GM12878 (cell line): ENCODE measurements at regions not wholly inside any gene's neighbourhood (a gene's known extent, or its start where the extent isn't known, plus 50 kb on each side); places are given as distances from the start of the nearest gene placed in this dataset.

Experiments
- ATAC-seq: fragments of 200-7000 bp; cut with Tn5 transposase; 3 replicates; pipeline ENCODE4 v1.9.1; 2020; ENCODE audit warnings: mild to moderate bottlenecking, moderate library complexity
- BruUV-seq: library from RNA; stranded (reverse); fragments of 400-500 nt; replicated peaks from 2 replicates; lab custom pipeline; 2021; lab: Mats Ljungman, UMichigan
- CTCF ChIA-PET: fragments of 300-600 bp; sonication (Branson Sonifier 250); formaldehyde crosslinking; extraction: SDS; loops from one replicate; lab custom pipeline; 2021; ENCODE audit warnings: inconsistent platforms; lab: Yijun Ruan, JAX
- POLR2A ChIA-PET: fragments of 350-600 bp; formaldehyde crosslinking; extraction: SDS; loops from one replicate; lab custom pipeline; 2021; ENCODE audit warnings: inconsistent platforms; lab: Charles Lee
- RAD21 ChIA-PET: fragments of 300-600 bp; sonication (Branson Sonifier 250); formaldehyde crosslinking; loops from one replicate; lab custom pipeline; 2023; ENCODE audit warnings: antibody characterized with exemption; ENCODE audit not compliant: unreplicated experiment; lab: Charles Lee
- SMC1A ChIA-PET: fragments of 300-600 bp; sonication (Branson Sonifier 250); formaldehyde crosslinking; loops from one replicate; lab custom pipeline; 2023; ENCODE audit not compliant: unreplicated experiment, uncharacterized antibody; lab: Charles Lee
- DNase-seq: peaks from one replicate; pipeline ENCODE4 v3.0.0-alpha.2; 2011; ENCODE audit warnings: low read depth, low spot score
- FAIRE-seq: peaks from 3 replicates; lab custom pipeline; 2011; peaks lifted over from hg19 to GRCh38; lab: Jason Lieb, UNC
- H2AFZ ChIP-seq: 2 replicates; pipeline ENCODE4 v1.6.0; 2011; ENCODE audit warnings: low read depth, low read length, control low read depth; ENCODE audit not compliant: control insufficient read depth
- H3K27ac ChIP-seq: 2 replicates; pipeline ENCODE4 v1.5.1; 2011; ENCODE audit warnings: control low read depth; ENCODE audit not compliant: control insufficient read depth, insufficient read depth
- H3K27me3 ChIP-seq, 2 experiments: replicated peaks in 1 of 2; 2 replicates each; pipeline versions ENCODE4 v1.6.0 to v1.6.1; 2011; ENCODE audit warnings: low read length in 1 of 2; ENCODE audit not compliant: control insufficient read depth in 2 of 2, insufficient read depth in 2 of 2
- H3K36me3 ChIP-seq, 2 experiments: 2 replicates each; pipeline ENCODE4 v1.5.1; 2011; ENCODE audit warnings: low read length in 1 of 2; ENCODE audit not compliant: control insufficient read depth in 2 of 2, insufficient read depth in 2 of 2
- H3K4me1 ChIP-seq: 2 replicates; pipeline ENCODE4 v1.6.1; 2011; ENCODE audit warnings: mild to moderate bottlenecking, low read length, moderate library complexity, mixed read lengths; ENCODE audit not compliant: control insufficient read depth, insufficient read depth
- H3K4me2 ChIP-seq: 2 replicates; pipeline ENCODE4 v1.6.0; 2011; ENCODE audit warnings: control low read depth; ENCODE audit not compliant: control insufficient read depth, insufficient read depth
- H3K4me3 ChIP-seq: fragments of 200-600 bp; sonication (generic); 2 replicates; pipeline ENCODE4 v1.5.1; 2016
- H3K79me2 ChIP-seq: 2 replicates; pipeline ENCODE4 v1.6.0; 2011; ENCODE audit warnings: low read length; ENCODE audit not compliant: control insufficient read depth, insufficient read depth
- H3K9ac ChIP-seq: 2 replicates; pipeline ENCODE4 v1.8.0; 2011; ENCODE audit warnings: low read length, control low read depth, mixed read lengths; ENCODE audit not compliant: control insufficient read depth, insufficient read depth
- H3K9me3 ChIP-seq: replicated peaks from 3 replicates; pipeline ENCODE4 v1.5.1; 2011; ENCODE audit warnings: mild to moderate bottlenecking, low read length; ENCODE audit not compliant: control insufficient read depth, insufficient read depth
- H4K20me1 ChIP-seq: 2 replicates; pipeline ENCODE4 v1.6.0; 2011; ENCODE audit not compliant: control insufficient read depth, insufficient read depth
- FOS ChIP-seq: IDR thresholded peaks from 3 replicates; pipeline ENCODE4 v1.6.1; 2011; ENCODE audit warnings: borderline replicate concordance; ENCODE audit not compliant: insufficient read length; ENCODE audit errors: extremely low read depth
- IKZF1 ChIP-seq: fragments of 450-650 bp; conservative IDR thresholded peaks from 2 replicates; pipeline ENCODE4 v1.6.1; 2017; ENCODE audit warnings: antibody characterized with exemption, mild to moderate bottlenecking
- IKZF2 ChIP-seq, 2 experiments: fragments of 450-650 bp; IDR thresholded peaks; 2 replicates each; pipeline ENCODE4 v1.6.1; 2017; ENCODE audit warnings: mild to moderate bottlenecking in 2 of 2, moderate library complexity in 2 of 2
- MYC ChIP-seq: IDR thresholded peaks from 2 replicates; pipeline ENCODE4 v1.6.1; 2011; ENCODE audit warnings: mild to moderate bottlenecking, low read length, moderate library complexity, inconsistent platforms; ENCODE audit not compliant: insufficient read depth, insufficient replicate concordance, insufficient read length, severe bottlenecking
- NR2F1 ChIP-seq: fragments of 450-650 bp; conservative IDR thresholded peaks from 2 replicates; pipeline ENCODE4 v1.6.1; 2017; ENCODE audit warnings: mild to moderate bottlenecking
- PAX8 ChIP-seq: fragments of 450-650 bp; IDR thresholded peaks from 2 replicates; pipeline ENCODE4 v1.6.1; 2017; ENCODE audit warnings: mild to moderate bottlenecking, moderate library complexity
- POLR2A ChIP-seq: IDR thresholded peaks from 2 replicates; pipeline ENCODE4 v1.6.1; 2011; ENCODE audit warnings: low read depth, mild to moderate bottlenecking, low read length
- SPI1 ChIP-seq: IDR thresholded peaks from 2 replicates; pipeline ENCODE4 v1.6.1; 2011; ENCODE audit warnings: low read depth, mild to moderate bottlenecking, low read length, moderate library complexity, borderline replicate concordance; ENCODE audit not compliant: insufficient read depth
- SREBF2 ChIP-seq: IDR thresholded peaks from 2 replicates; pipeline ENCODE4 v1.6.1; 2012; ENCODE audit warnings: mild to moderate bottlenecking, low read length
- WGBS: methylation state at CpG from one replicate; pipeline ENCODE4 v1.1.6; 2016; ENCODE audit warnings: low lambda C conversion rate; ENCODE audit not compliant: insufficient replicate concordance, insufficient coverage; ENCODE audit errors: missing lambda C conversion rate; 5-methylcytosine and 5-hydroxymethylcytosine counted together
- in situ Hi-C: fragments of 300-500 bp; cut with MboI; formaldehyde crosslinking; loops from 9 replicates; pipeline ENCODE4 v1.14.3; 2018; ENCODE audit warnings: mixed read lengths
- intact Hi-C: fragments of 100-400 bp; cut with micrococcal nuclease; formaldehyde crosslinking; loops from one replicate; pipeline ENCODE4 v1.14.2; 2022; ENCODE audit not compliant: unreplicated experiment
- TF ChIP-seq, protein P1 (sequence below): IDR thresholded peaks from 2 replicates; pipeline ENCODE4 v1.6.1; 2012; ENCODE audit warnings: low read depth, low read length, improper control_type of control experiment

DNA sequence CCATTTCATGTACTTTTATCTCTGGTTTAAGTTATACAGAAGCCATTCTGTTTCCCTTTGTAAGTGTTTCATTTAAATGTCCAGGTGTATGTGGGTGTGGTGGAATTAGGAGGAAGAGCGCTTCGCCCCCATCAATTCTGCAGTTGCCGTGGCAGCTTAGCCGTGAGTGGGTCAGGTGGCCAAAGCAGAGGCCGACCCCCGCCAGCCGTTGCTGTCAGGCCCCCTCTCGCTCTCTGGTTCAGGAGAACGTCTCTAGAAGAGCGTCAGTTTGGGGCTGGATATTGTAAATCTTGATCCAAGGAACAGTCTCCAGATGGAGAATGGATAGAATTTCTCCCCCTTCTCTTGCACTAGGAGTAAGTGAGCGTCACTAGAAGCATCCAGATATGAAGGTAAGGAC lies 367.4 kb downstream of the FOXA2 start (continued):
- TF ChIP-seq PAX8 (no peak), POLR2A (no peak), NR2F1 (no peak)
- TF ChIP-seq, protein P1, sequence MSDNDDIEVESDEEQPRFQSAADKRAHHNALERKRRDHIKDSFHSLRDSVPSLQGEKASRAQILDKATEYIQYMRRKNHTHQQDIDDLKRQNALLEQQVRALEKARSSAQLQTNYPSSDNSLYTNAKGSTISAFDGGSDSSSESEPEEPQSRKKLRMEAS: no peak
- TF ChIP-seq, all 136 proteins: peak for 0

DNA sequence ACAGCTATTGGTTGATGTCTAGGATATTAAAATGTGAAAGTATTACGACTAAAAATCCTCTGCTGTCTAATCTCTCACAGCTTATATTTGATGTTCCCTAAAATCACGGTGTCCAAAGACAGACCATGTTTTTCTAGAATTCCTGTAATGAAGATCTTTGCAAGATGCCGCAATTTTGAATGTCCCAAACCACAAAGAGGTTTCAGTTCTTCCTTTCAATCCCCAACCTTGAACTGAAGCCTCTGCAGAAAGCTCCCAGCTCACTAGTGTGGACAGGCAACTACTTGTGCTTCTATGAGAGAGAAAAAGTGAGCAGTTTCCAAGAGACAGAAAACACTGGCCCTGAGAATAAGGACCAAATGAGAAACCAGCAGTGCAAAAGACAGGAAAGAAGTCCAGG lies 370.1 kb downstream of the FOXA2 start:
- no TSS peak for BruUV-seq
- ChIA-PET CTCF (no interaction called here), POLR2A (interaction anchor here (0.6 to 0.7 kb wide), 2 partner anchors 19 to 25 kb away, joined by 3 read pairs; no protein-coding TSS in a partner anchor), SMC1A (interaction anchor here (1.5 to 2.3 kb wide), 3 partner anchors 10 to 28 kb away, joined by 5 to 8 read pairs (median 6); no protein-coding TSS in a partner anchor), RAD21 (interaction anchor here (1.0 to 1.4 kb wide), 2 partner anchors 18 to 28 kb away, joined by 4 read pairs; no protein-coding TSS in a partner anchor)
- H3K4me3 ChIP-seq: no peak overlapping the region
- no peak for DNase-seq
- no peaks in the 10 kb centered on the region for H3K36me3 ChIP-seq
- H3K4me1 ChIP-seq: no peaks in the 10 kb centered on the region
- ATAC-seq: peak; percentile 49
- H3K27ac ChIP-seq: no peak overlapping the region
- WGBS: 27% methylated on average over 3 of the region's 3 CpGs
- no peak overlapping the region for H3K4me2 ChIP-seq
- intact Hi-C loops (no loop called here), in situ Hi-C loops (no loop called here)
- H3K79me2 ChIP-seq: no peaks in the 10 kb centered on the region
- no peak overlapping the region for H3K9ac ChIP-seq
- FAIRE-seq: no peak
- TF ChIP-seq IKZF1: 0 out of 2 replicates have a peak, but pooled peaks have one; percentile 25
- TF ChIP-seq SPI1: peak; percentile 63; the same call in 1 of the 2 replicates
- 0 out of 4 replicates have a peak, but pooled peaks of 1 of the 2 experiments have one; percentile 26 for TF ChIP-seq IKZF2 (IDR thresholded peaks at IDR 0.05)
- TF ChIP-seq SREBF2: no peak
- no peak for TF ChIP-seq MYC
- TF ChIP-seq FOS: no peak
- H4K20me1 ChIP-seq: no peaks in the 10 kb centered on the region
- no peak overlapping the region for H2AFZ ChIP-seq
- no peaks in the 10 kb centered on the region for H3K9me3 ChIP-seq
- no peaks in the 10 kb centered on the region for H3K27me3 ChIP-seq
